OCI-LY3 (cell line): ENCODE measurements at regions not wholly inside any gene's neighbourhood (a gene's known extent, or its start where the extent isn't known, plus 50 kb on each side); places are given as distances from the start of the nearest gene placed in this dataset.

Experiments
- CTCF ChIP-seq: fragments of 200-600, 300-600 bp; sonication (generic); IDR thresholded peaks from 2 replicates; pipeline ENCODE4 v1.5.1; 2014; ENCODE audit warnings: antibody characterized with exemption, low read length, low read depth
- EZH2phosphoT487 ChIP-seq: fragments of 200-600 bp; shearing (Covaris generic); IDR thresholded peaks from 2 replicates; pipeline ENCODE4 v1.6.1; 2018; ENCODE audit warnings: antibody characterized with exemption, mixed run types, low read depth

DNA sequence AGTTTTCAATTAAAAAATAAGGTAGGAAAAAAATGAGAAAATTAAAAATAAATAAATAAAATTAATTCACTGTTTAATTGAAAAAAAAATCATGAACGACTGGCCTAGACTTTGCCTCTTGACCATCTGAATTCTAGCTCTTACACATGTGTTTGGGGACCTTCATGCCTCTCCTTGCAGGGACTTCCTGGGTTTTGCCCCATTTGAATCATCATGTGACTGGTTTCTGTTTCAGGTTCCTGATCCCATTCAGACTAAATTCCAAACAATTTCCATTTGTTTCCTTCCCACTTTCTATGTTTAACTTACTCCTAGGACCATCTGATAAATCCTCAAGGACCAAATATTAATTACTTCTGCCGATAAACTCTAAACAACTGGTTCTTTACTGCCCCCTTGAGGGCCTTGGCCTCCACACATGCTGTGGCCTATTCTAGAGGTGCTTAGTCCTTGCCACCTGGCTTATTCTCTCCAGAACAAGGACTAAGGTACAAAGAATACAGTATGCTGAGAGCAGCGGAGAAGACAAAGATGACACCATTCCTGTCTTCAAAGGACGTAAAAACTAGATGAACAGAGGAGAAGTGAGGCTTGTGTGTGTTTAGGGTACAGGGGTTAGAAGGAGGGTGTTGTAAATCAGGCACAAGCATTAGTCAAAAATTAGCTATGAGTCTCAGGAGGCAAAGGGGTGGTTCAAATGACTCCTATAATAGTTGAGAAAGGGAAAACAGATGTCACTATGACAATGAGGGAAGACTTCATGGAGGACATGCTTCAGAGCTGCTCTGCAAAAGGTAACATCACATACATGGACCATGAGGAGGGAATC, 125.8 kb upstream of the AVPR1A start:
- TF ChIP-seq CTCF: peak; percentile 79
- TF ChIP-seq EZH2phosphoT487: no peak
